DMS153 treated with DMSO at 0.1 percent for 48 hours (cell line): ENCODE measurements at regions not wholly inside any gene's neighbourhood (a gene's known extent, or its start where the extent isn't known, plus 50 kb on each side); places are given as distances from the start of the nearest gene placed in this dataset.
A peak's percentile ranks its signal among the peaks of the same experiment; 100 is the strongest.

Source experiments
- DNase-seq: peaks from one replicate; lab custom pipeline; 2025; ENCODE audit not compliant: unreplicated experiment; lab: John Stamatoyannopoulos, UW

GRCh38 chr9:117858561-117858960, 154.4 kb downstream of the TLR4 start:
- no peak for DNase-seq

GRCh38 chr9:117860849-117861248, 156.6 kb downstream of the TLR4 start:
- DNase-seq = no peak

GRCh38 chr9:117864385-117865057, 160.3 kb downstream of the TLR4 start:
- DNase-seq = no peak

- DNase-seq = no peak
Measured at GRCh38 chr9:117868594-117868993, 164.4 kb downstream of the TLR4 start.

GRCh38 chr9:117869287-117869686, 165.1 kb downstream of the TLR4 start:
- DNase-seq = no peak

- DNase-seq = no peak
Measured at GRCh38 chr9:117869712-117870111, 165.5 kb downstream of the TLR4 start.

- DNase-seq = no peak
Measured at GRCh38 chr9:117873664-117874063, 169.5 kb downstream of the TLR4 start.

- no peak for DNase-seq
Measured at GRCh38 chr9:117875886-117876285, 171.7 kb downstream of the TLR4 start.

GRCh38 chr9:117882171-117882570, 178.0 kb downstream of the TLR4 start:
- no peak for DNase-seq

GRCh38 chr9:117886616-117887015, 182.4 kb downstream of the TLR4 start:
- DNase-seq = no peak

- DNase-seq = no peak
Measured at GRCh38 chr9:117887383-117887782, 183.2 kb downstream of the TLR4 start.

- no peak for DNase-seq
Measured at GRCh38 chr9:117887941-117888340, 183.7 kb downstream of the TLR4 start.

- DNase-seq = no peak
Measured at GRCh38 chr9:117903453-117903852, 199.2 kb downstream of the TLR4 start.

GRCh38 chr9:117906763-117907162, 202.6 kb downstream of the TLR4 start:
- no peak for DNase-seq

- DNase-seq = no peak
Measured at GRCh38 chr9:117907420-117907819, 203.2 kb downstream of the TLR4 start.

- DNase-seq = no peak
Measured at GRCh38 chr9:117916291-117916690, 212.1 kb downstream of the TLR4 start.

- no peak for DNase-seq
Measured at GRCh38 chr9:117917873-117918272, 213.7 kb downstream of the TLR4 start.

- no peak for DNase-seq
Measured at GRCh38 chr9:117919538-117919937, 215.3 kb downstream of the TLR4 start.

- no peak for DNase-seq
Measured at GRCh38 chr9:117926031-117926658, 221.9 kb downstream of the TLR4 start.

- DNase-seq = no peak
Measured at GRCh38 chr9:117927354-117927753, 223.2 kb downstream of the TLR4 start.

- DNase-seq = peak; percentile 9
Measured at GRCh38 chr9:117929868-117930267, 225.7 kb downstream of the TLR4 start.

GRCh38 chr9:117932585-117932984, 228.4 kb downstream of the TLR4 start:
- no peak for DNase-seq
